Right lobe of liver (tissue), 6 donors: ENCODE measurements at regions not wholly inside any gene's neighbourhood (a gene's known extent, or its start where the extent isn't known, plus 50 kb on each side); places are given as distances from the start of the nearest gene placed in this dataset.

Source experiments
- ATAC-seq, 4 donors: fragments of 200-7000 bp; cut with Tn5 transposase; one replicate each; pipeline ENCODE4 v1.9.1; 2020; ENCODE audit warnings: mild to moderate bottlenecking in 4 of 4, moderate library complexity in 4 of 4
- DNase-seq, 3 donors: peaks; one replicate each; pipeline ENCODE4 v3.0.0-alpha.2; 2020
- H3K27ac ChIP-seq, 3 donors: fragments of 200-600 bp; one replicate each; pipeline ENCODE4 v1.8.0; 2022
- H3K27me3 ChIP-seq, 2 donors: fragments of 200-600 bp; one replicate each; pipeline ENCODE4 v1.8.0; 2022
- H3K36me3 ChIP-seq, 4 donors: fragments of 200-600 bp; sonication (generic) in 1 of 4; one replicate each; pipeline versions ENCODE4 v1.5.1 to v1.8.0; 2017 to 2022; ENCODE audit warnings: control low read depth in 1 of 4
- H3K4me1 ChIP-seq, 4 donors: fragments of 200-600 bp; sonication (generic) in 1 of 4; one replicate each; pipeline versions ENCODE4 v1.5.1 to v1.8.0; 2017 to 2022; ENCODE audit warnings: control low read depth in 1 of 4
- H3K4me3 ChIP-seq, 3 donors: fragments of 200-600 bp; one replicate each; pipeline ENCODE4 v1.8.0; 2022
- H3K9me3 ChIP-seq, 4 donors: fragments of 200-600 bp; sonication (generic) in 1 of 4; one replicate each; pipeline versions ENCODE4 v1.5.1 to v1.8.0; 2017 to 2022; ENCODE audit warnings: control low read depth in 1 of 4
- CTCF ChIP-seq, 4 donors: fragments of 200-600 bp in 3 of 4; fragments of 450-650 bp in 1 of 4; IDR thresholded peaks; one replicate each; pipeline versions ENCODE4 v1.5.1 to v1.8.0; 2016 to 2022; ENCODE audit warnings: antibody characterized with exemption in 4 of 4, mild to moderate bottlenecking in 2 of 4
- POLR2A ChIP-seq: fragments of 450-650 bp; IDR thresholded peaks from one replicate; pipeline ENCODE4 v1.6.1; 2017; ENCODE audit warnings: antibody characterized with exemption, mild to moderate bottlenecking
- WGBS: methylation state at CpG from one replicate; pipeline ENCODE4 v1.1.6; 2018; ENCODE audit warnings: low coverage, low lambda C conversion rate; ENCODE audit not compliant: insufficient coverage; ENCODE audit errors: missing lambda C conversion rate; 5-methylcytosine and 5-hydroxymethylcytosine counted together
- intact Hi-C, 2 donors: fragments of 100-400 bp; cut with DNase I; formaldehyde crosslinking; loops; one replicate each; pipeline versions ENCODE4 v1.11.2 to v1.14.1; 2022
- donor health status: DM: no; HTN: yes; CAD: no.
- donor health status: DM: no; HTN: no; CAD: no.
- donor health status: DM: no; HTN: no; CAD: no.
- donor health status: DM: no; HTN: yes; CAD: no.
- donor health status: DM: no; HTN: yes; CAD: no.

- H3K4me3 ChIP-seq, result no peak overlapping the region
- no peaks in the 10 kb centered on the region for H3K4me1 ChIP-seq
- 38% methylated on average over 3 of the region's 4 CpGs for WGBS
- DNase-seq, result no peak
- no peak overlapping the region for H3K27ac ChIP-seq
- intact Hi-C loops, result loop anchor here (10.0 kb wide), 2 partner anchors 73 to 343 kb away; no protein-coding TSS in a partner anchor
- no peaks in the 10 kb centered on the region for H3K36me3 ChIP-seq
- TF ChIP-seq POLR2A (no peak), CTCF (IDR thresholded peaks at IDR 0.05) (no peak)
- H3K9me3 ChIP-seq, result no peaks in the 10 kb centered on the region
- ATAC-seq, result no peak
- H3K27me3 ChIP-seq, result no peaks in the 10 kb centered on the region
Measured at GRCh38 chr20:21577551-21577950, 63.7 kb upstream of the NKX2-2 start.

- Histone ChIP-seq H3K27me3 (no peaks in the 10 kb centered on the region), H3K27ac (no peak overlapping the region), H3K36me3 (no peaks in the 10 kb centered on the region), H3K4me3 (no peak overlapping the region), H3K4me1 (no peaks in the 10 kb centered on the region), H3K9me3 (no peaks in the 10 kb centered on the region)
- ATAC-seq, result no peak
- TF ChIP-seq CTCF (IDR thresholded peaks at IDR 0.05) (no peak), POLR2A (no peak)
- 49% methylated on average over 5 of the region's 5 CpGs for WGBS
- intact Hi-C loops, result loop anchor here (10.0 kb wide), 2 partner anchors 71 to 341 kb away; no protein-coding TSS in a partner anchor
- no peak for DNase-seq
Measured at GRCh38 chr20:21575981-21576740, 62.3 kb upstream of the NKX2-2 start.

GRCh38 chr20:21575167-21575566 lies 61.3 kb upstream of the NKX2-2 start:
- intact Hi-C loops, result loop anchor here (10.0 kb wide), 2 partner anchors 70 to 340 kb away; no protein-coding TSS in a partner anchor
- no peak for ATAC-seq
- Histone ChIP-seq H3K36me3 (no peaks in the 10 kb centered on the region), H3K4me1 (peaks cover 0 to under 1% (median 0%) of the 10 kb centered on the region in 4 donors), H3K9me3 (no peaks in the 10 kb centered on the region), H3K27ac (no peak overlapping the region), H3K27me3 (no peaks in the 10 kb centered on the region), H3K4me3 (no peak overlapping the region)
- TF ChIP-seq POLR2A, result no peak
- WGBS, result 76% methylated on average over 3 of the region's 3 CpGs
- no peak for DNase-seq

GRCh38 chr20:21574443-21574842 lies 60.6 kb upstream of the NKX2-2 start:
- Histone ChIP-seq H3K27ac (no peak overlapping the region), H3K36me3 (no peaks in the 10 kb centered on the region), H3K9me3 (no peaks in the 10 kb centered on the region), H3K4me1 (peaks cover 0 to 8% (median 0%) of the 10 kb centered on the region in 4 donors), H3K4me3 (no peak overlapping the region), H3K27me3 (no peaks in the 10 kb centered on the region)
- ATAC-seq (no peak), DNase-seq (no peak)
- TF ChIP-seq CTCF (IDR thresholded peaks at IDR 0.05), result no peak
- no peak for TF ChIP-seq POLR2A
- 74% methylated on average over 11 of the region's 13 CpGs for WGBS
- intact Hi-C loops, result loop anchor here (5.0 to 10.0 kb wide), 3 partner anchors 42 to 340 kb away; no protein-coding TSS in a partner anchor

GRCh38 chr20:21573259-21573658 lies 59.4 kb upstream of the NKX2-2 start:
- WGBS, result 60% methylated on average over 5 of the region's 5 CpGs
- H3K4me3 ChIP-seq, result no peak overlapping the region
- no peaks in the 10 kb centered on the region for H3K27me3 ChIP-seq
- intact Hi-C loops, result loop anchor here (5.0 to 10.0 kb wide), 3 partner anchors 41 to 338 kb away; no protein-coding TSS in a partner anchor
- H3K4me1 ChIP-seq, result peaks cover 0 to 12% (median 2%) of the 10 kb centered on the region in 4 donors
- no peak for ATAC-seq
- no peak for DNase-seq
- no peak for TF ChIP-seq CTCF (IDR thresholded peaks at IDR 0.05)
- no peaks in the 10 kb centered on the region for H3K9me3 ChIP-seq
- H3K36me3 ChIP-seq, result no peaks in the 10 kb centered on the region
- no peak overlapping the region for H3K27ac ChIP-seq
